HL-60 (cell line): ENCODE measurements at regions not wholly inside any gene's neighbourhood (a gene's known extent, or its start where the extent isn't known, plus 50 kb on each side); places are given as distances from the start of the nearest gene placed in this dataset.
"Not testable (repeated sequence)": the region's sequence is repeated elsewhere in the genome, so short reads cannot be mapped to it uniquely, and the experiment has no call there.

ENCODE experiments used
- DNase-seq, 2 experiments: peaks; one replicate each; pipeline ENCODE4 v3.0.0-alpha.2; 2010 to 2020; ENCODE audit warnings: low read depth in 1 of 2, low spot score in 1 of 2
- H3K27ac ChIP-seq: fragments of 250-450 bp; sonication (Bioruptor Pico); replicated peaks from 2 replicates; pipeline ENCODE4 v1.5.1; 2020; ENCODE audit warnings: mild to moderate bottlenecking, moderate library complexity
- H3K27me3 ChIP-seq: fragments of 250-450 bp; sonication (Bioruptor Pico); 2 replicates; pipeline ENCODE4 v1.5.1; 2021; ENCODE audit warnings: mild to moderate bottlenecking, moderate library complexity; ENCODE audit not compliant: insufficient read depth, poor library complexity, severe bottlenecking
- H3K4me3 ChIP-seq: replicated peaks from 2 replicates; pipeline ENCODE4 v1.5.1; 2011; ENCODE audit warnings: mild to moderate bottlenecking, control low read depth, low read length; ENCODE audit not compliant: insufficient read depth
- GABPA ChIP-seq: IDR thresholded peaks from 2 replicates; pipeline ENCODE4 v1.6.1; 2012; ENCODE audit warnings: low read depth
- POLR2AphosphoS5 ChIP-seq: IDR thresholded peaks from 2 replicates; pipeline ENCODE4 v1.6.1; 2012; ENCODE audit warnings: low read depth
- SPI1 ChIP-seq: IDR thresholded peaks from 2 replicates; pipeline ENCODE4 v1.6.1; 2012; ENCODE audit warnings: low read depth, mild to moderate bottlenecking, borderline replicate concordance
- TF ChIP-seq, protein P1 (sequence below): IDR thresholded peaks from 2 replicates; pipeline ENCODE4 v1.6.1; 2012; ENCODE audit warnings: low read depth; ENCODE audit not compliant: insufficient replicate concordance
- TF ChIP-seq, protein P2 (sequence below): IDR thresholded peaks from one replicate; pipeline ENCODE4 v1.5.1; 2011; ENCODE audit warnings: low read length, control low read depth, inconsistent platforms; ENCODE audit not compliant: insufficient read depth

DNA sequence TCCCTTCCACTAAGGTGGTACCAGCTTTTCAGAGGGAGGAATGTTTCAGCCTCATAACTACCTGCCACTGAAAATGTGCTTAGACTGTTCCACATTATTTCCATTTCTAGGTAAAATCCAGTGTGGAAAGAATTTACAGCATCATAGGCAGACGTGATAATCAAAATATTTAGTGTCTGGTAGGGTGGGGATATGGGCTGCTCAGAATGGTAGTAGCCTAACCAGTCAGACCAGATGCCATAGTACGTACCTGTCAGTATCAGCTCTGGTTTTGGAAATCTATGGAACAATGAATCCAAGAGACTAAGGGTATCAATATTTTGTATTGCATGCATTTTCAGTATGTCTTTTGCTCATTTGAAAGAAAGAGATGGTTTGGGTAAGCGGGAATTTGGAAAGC lies 76.8 kb upstream of the APBB1IP start:
- no peak for DNase-seq
- Histone ChIP-seq H3K4me3 (no peak overlapping the region), H3K27me3 (no peaks in the 10 kb centered on the region), H3K27ac (no peak overlapping the region)
- TF ChIP-seq SPI1 (no peak), GABPA (no peak), POLR2AphosphoS5 (no peak)
- TF ChIP-seq, protein P1, sequence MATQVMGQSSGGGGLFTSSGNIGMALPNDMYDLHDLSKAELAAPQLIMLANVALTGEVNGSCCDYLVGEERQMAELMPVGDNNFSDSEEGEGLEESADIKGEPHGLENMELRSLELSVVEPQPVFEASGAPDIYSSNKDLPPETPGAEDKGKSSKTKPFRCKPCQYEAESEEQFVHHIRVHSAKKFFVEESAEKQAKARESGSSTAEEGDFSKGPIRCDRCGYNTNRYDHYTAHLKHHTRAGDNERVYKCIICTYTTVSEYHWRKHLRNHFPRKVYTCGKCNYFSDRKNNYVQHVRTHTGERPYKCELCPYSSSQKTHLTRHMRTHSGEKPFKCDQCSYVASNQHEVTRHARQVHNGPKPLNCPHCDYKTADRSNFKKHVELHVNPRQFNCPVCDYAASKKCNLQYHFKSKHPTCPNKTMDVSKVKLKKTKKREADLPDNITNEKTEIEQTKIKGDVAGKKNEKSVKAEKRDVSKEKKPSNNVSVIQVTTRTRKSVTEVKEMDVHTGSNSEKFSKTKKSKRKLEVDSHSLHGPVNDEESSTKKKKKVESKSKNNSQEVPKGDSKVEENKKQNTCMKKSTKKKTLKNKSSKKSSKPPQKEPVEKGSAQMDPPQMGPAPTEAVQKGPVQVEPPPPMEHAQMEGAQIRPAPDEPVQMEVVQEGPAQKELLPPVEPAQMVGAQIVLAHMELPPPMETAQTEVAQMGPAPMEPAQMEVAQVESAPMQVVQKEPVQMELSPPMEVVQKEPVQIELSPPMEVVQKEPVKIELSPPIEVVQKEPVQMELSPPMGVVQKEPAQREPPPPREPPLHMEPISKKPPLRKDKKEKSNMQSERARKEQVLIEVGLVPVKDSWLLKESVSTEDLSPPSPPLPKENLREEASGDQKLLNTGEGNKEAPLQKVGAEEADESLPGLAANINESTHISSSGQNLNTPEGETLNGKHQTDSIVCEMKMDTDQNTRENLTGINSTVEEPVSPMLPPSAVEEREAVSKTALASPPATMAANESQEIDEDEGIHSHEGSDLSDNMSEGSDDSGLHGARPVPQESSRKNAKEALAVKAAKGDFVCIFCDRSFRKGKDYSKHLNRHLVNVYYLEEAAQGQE, result no peak
- TF ChIP-seq, protein P2, sequence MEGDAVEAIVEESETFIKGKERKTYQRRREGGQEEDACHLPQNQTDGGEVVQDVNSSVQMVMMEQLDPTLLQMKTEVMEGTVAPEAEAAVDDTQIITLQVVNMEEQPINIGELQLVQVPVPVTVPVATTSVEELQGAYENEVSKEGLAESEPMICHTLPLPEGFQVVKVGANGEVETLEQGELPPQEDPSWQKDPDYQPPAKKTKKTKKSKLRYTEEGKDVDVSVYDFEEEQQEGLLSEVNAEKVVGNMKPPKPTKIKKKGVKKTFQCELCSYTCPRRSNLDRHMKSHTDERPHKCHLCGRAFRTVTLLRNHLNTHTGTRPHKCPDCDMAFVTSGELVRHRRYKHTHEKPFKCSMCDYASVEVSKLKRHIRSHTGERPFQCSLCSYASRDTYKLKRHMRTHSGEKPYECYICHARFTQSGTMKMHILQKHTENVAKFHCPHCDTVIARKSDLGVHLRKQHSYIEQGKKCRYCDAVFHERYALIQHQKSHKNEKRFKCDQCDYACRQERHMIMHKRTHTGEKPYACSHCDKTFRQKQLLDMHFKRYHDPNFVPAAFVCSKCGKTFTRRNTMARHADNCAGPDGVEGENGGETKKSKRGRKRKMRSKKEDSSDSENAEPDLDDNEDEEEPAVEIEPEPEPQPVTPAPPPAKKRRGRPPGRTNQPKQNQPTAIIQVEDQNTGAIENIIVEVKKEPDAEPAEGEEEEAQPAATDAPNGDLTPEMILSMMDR, result no peak

DNA sequence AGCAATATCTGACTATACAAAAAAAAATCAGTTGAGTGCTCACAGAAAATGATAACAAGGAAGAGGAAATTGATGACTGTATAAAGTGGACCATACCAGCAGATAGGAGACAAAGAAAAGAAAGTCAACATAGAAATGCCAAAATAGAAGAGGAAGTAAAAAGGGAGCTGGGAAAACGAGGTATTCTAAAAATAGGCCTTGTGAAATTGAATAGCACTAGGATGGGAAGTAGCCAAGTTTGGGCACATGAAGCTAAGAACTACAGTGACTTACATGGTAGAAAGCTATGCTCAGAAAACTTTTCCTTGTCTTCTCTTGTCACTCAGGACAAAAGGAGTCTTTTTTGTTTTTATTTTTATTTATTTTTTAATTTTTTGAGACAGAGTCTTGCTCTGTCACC lies 76.2 kb upstream of the APBB1IP start:
- TF ChIP-seq POLR2AphosphoS5 (no peak), GABPA (no peak), SPI1 (no peak; the same call in 1 of the 2 replicates)
- TF ChIP-seq, protein P2, result no peak
- TF ChIP-seq, protein P1, result no peak
- Histone ChIP-seq H3K27me3 (no peaks in the 10 kb centered on the region), H3K4me3 (no peak overlapping the region), H3K27ac (no peak overlapping the region)
- peak in 1 of 2 experiments; percentile 35 for DNase-seq

DNA sequence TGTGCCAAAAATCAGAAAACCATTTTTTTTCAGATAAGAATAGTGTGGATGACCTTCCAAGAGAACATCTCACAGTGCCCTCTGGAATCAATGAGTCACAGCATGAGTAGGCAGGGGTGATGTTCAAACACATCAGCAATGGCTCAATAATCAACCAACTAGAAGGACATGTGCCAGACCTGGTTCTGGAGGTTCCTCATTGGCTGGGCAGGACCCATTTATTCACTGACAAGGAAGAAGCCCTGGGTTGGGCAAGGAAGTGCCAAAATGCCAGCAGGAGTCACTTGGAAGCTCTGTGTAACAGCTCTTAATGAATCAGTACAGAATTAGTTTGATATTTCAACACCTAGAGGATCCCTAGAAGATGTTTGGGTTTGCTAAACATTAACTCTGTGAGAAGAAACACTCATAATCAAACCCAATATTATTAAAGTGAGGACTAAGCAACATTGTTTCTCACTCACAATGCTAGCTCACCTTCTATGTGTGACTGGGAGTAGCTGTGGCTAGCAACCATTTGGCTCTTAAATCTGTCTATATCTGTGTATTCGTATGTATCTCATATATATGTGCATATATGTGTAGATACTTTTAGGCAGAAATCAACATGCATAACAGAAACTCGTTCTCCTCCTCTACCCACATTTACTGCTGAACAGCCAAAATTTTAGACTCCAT lies 72.3 kb upstream of the APBB1IP start:
- Histone ChIP-seq H3K27me3 (no peaks in the 10 kb centered on the region), H3K27ac (no peak overlapping the region), H3K4me3 (no peak overlapping the region)
- peak in 1 of 2 experiments; percentile 70 for DNase-seq
- TF ChIP-seq, protein P2, result no peak
- TF ChIP-seq POLR2AphosphoS5 (no peak), SPI1 (no peak)
- TF ChIP-seq, protein P1, result no peak

DNA sequence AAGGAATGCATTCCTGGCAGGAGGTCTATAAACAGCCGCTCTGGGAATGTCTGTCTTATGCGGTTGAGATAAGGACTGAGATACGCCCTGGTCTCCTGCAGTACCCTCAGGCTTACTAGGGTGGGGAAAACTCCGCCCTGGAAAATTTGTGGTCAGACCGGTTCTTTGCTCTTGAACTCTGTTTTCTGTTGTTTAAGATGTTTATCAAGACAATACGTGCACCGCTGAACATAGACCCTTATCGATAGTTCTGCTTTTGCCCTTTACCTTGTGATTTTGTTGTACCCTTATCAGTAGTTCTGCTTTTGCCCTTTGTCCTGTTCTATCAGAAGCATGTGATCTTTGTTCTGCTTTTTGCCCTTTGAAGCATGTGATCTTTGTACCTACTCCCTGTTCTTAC lies 71.1 kb upstream of the APBB1IP start:
- not testable (repeated sequence) for H3K27ac ChIP-seq, H3K27me3 ChIP-seq, H3K4me3 ChIP-seq
- peak in 1 of 2 experiments; percentile 20 for DNase-seq
